Loucy (cell line): ENCODE measurements at regions not wholly inside any gene's neighbourhood (a gene's known extent, or its start where the extent isn't known, plus 50 kb on each side); places are given as distances from the start of the nearest gene placed in this dataset.

Experiments used
- H2AFZ ChIP-seq: fragments of 200-600 bp; sonication (generic); 2 replicates; pipeline ENCODE4 v1.6.0; 2016; ENCODE audit warnings: antibody characterized with exemption, mild to moderate bottlenecking, low read length, moderate library complexity
- H3F3A ChIP-seq: fragments of 200-600 bp; 2 replicates; pipeline ENCODE4 v1.6.0; 2016; ENCODE audit warnings: antibody characterized with exemption, low read depth, mild to moderate bottlenecking
- H3K27me3 ChIP-seq: fragments of 200-600 bp; sonication (generic); 2 replicates; pipeline ENCODE4 v1.6.1; 2014; ENCODE audit warnings: low read length, mild to moderate bottlenecking; ENCODE audit not compliant: insufficient read depth, poor library complexity, severe bottlenecking
- H3K36me3 ChIP-seq: fragments of 200-600 bp; sonication (generic); 2 replicates; pipeline ENCODE4 v1.6.1; 2016; ENCODE audit warnings: low read length; ENCODE audit not compliant: insufficient read depth
- H3K4me1 ChIP-seq: fragments of 200-600 bp; sonication (generic); 2 replicates; pipeline ENCODE4 v1.5.1; 2014; ENCODE audit warnings: low read length, mild to moderate bottlenecking; ENCODE audit not compliant: insufficient read depth, poor library complexity, severe bottlenecking
- H3K4me2 ChIP-seq: fragments of 200-600 bp; sonication (generic); 2 replicates; pipeline ENCODE4 v1.6.0; 2014; ENCODE audit warnings: antibody characterized with exemption, low read length, low read depth, mild to moderate bottlenecking; ENCODE audit not compliant: poor library complexity, severe bottlenecking
- H3K4me3 ChIP-seq: fragments of 200-600 bp; sonication (generic); 2 replicates; pipeline ENCODE4 v1.5.1; 2014; ENCODE audit warnings: low read length, mild to moderate bottlenecking, mixed read lengths; ENCODE audit not compliant: poor library complexity, severe bottlenecking
- H3K79me2 ChIP-seq: fragments of 200-600 bp; sonication (generic); 2 replicates; pipeline ENCODE4 v1.6.1; 2014; ENCODE audit warnings: low read length; ENCODE audit not compliant: insufficient read depth
- H3K9ac ChIP-seq: fragments of 200-600 bp; sonication (generic); 2 replicates; pipeline ENCODE4 v1.6.0; 2014; ENCODE audit warnings: mild to moderate bottlenecking, low read depth, low read length, moderate library complexity; ENCODE audit not compliant: poor library complexity, severe bottlenecking
- H3K9me2 ChIP-seq: fragments of 200-600 bp; sonication (generic); replicated peaks from 2 replicates; pipeline ENCODE4 v1.6.1; 2016; ENCODE audit warnings: low read depth, low read length, mixed read lengths
- H3K9me3 ChIP-seq: fragments of 200-600 bp; sonication (generic); 2 replicates; pipeline ENCODE4 v1.6.1; 2014; ENCODE audit warnings: mild to moderate bottlenecking, antibody characterized with exemption, low read length, low read depth; ENCODE audit not compliant: insufficient read depth
- H4K20me1 ChIP-seq: fragments of 200-600 bp; sonication (generic); 2 replicates; pipeline ENCODE4 v1.6.0; 2014; ENCODE audit warnings: antibody characterized with exemption, low read length, mild to moderate bottlenecking; ENCODE audit not compliant: insufficient read depth, poor library complexity, severe bottlenecking
- CTCF ChIP-seq: fragments of 200-600 bp; sonication (generic); conservative IDR thresholded peaks from 2 replicates; pipeline ENCODE4 v1.5.1; 2014; ENCODE audit warnings: mild to moderate bottlenecking, antibody characterized with exemption, low read length
- EZH2phosphoT487 ChIP-seq: fragments of 200-600 bp; IDR thresholded peaks from 2 replicates; pipeline ENCODE4 v1.6.1; 2018; ENCODE audit warnings: antibody characterized with exemption, mild to moderate bottlenecking, moderate library complexity, borderline replicate concordance

DNA sequence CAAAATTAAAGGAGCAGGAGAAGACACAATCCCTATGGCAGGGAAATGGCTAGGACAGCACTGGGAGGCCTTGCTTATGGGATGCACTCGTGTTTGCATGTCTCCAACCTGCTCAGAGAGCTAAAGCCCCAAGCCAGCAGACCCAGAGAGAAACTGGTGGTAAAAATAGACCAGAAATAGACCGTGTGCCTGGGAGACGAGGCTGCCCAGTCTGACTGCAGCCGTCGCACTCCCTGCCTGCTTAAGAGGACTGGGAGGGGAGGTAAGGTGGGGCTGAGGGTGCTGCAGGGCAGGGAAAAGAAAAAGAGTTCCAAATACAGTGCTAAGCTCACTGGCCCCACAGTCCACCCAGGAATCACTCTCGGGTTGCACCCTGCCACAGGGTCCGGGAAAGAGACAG, 633.5 kb downstream of the BCOR start:
- Histone ChIP-seq H4K20me1 (no peaks in the 10 kb centered on the region), H3K79me2 (no peaks in the 10 kb centered on the region), H3K9me2 (no peaks in the 10 kb centered on the region), H3K4me2 (no peak overlapping the region), H3K27me3 (no peaks in the 10 kb centered on the region), H3F3A (no peaks in the 10 kb centered on the region), H3K4me1 (no peaks in the 10 kb centered on the region), H2AFZ (no peak overlapping the region), H3K9me3 (no peaks in the 10 kb centered on the region), H3K36me3 (no peaks in the 10 kb centered on the region), H3K9ac (no peak overlapping the region), H3K4me3 (no peak overlapping the region)
- TF ChIP-seq EZH2phosphoT487 = no peak
- no peak for TF ChIP-seq CTCF

DNA sequence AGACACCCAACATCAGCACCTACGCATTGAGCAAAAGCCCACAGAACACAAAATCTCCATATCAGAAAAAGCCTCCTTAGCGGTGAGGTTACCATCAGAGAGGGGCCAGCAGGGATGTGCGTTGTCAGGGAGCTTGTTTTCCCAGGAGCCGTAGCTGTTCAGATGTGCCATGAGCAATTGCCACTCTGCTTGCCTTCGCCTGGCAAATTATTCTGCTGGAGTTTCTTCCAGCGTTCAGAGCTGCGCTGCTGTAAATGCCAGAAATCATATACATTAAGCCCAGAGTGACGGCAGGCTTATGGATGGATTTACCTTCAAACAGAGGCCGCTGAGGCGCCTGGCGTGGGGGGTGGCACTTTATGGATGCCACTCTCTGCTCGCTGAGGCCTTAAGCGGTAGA, 632.3 kb downstream of the BCOR start:
- Histone ChIP-seq H3K36me3 (no peaks in the 10 kb centered on the region), H3K9ac (no peak overlapping the region), H3F3A (no peaks in the 10 kb centered on the region), H3K27me3 (no peaks in the 10 kb centered on the region), H3K4me2 (no peak overlapping the region), H4K20me1 (no peaks in the 10 kb centered on the region), H2AFZ (no peak overlapping the region), H3K4me3 (no peak overlapping the region), H3K4me1 (no peaks in the 10 kb centered on the region), H3K9me2 (no peaks in the 10 kb centered on the region), H3K9me3 (no peaks in the 10 kb centered on the region), H3K79me2 (no peaks in the 10 kb centered on the region)
- TF ChIP-seq EZH2phosphoT487 = no peak
- no peak for TF ChIP-seq CTCF

- TF ChIP-seq CTCF (no peak), EZH2phosphoT487 (no peak)
- Histone ChIP-seq H3K9ac (no peak overlapping the region), H2AFZ (no peak overlapping the region), H4K20me1 (no peaks in the 10 kb centered on the region), H3K4me3 (no peak overlapping the region), H3K9me3 (no peaks in the 10 kb centered on the region), H3K79me2 (no peaks in the 10 kb centered on the region), H3F3A (no peaks in the 10 kb centered on the region), H3K4me1 (no peaks in the 10 kb centered on the region), H3K27me3 (no peaks in the 10 kb centered on the region), H3K36me3 (no peaks in the 10 kb centered on the region), H3K4me2 (no peak overlapping the region), H3K9me2 (no peaks in the 10 kb centered on the region)
Measured at GRCh38 chrX:39465906-39466305, 631.9 kb downstream of the BCOR start.
